ENCODE measurements at regions not wholly inside any gene's neighbourhood (a gene's known extent, or its start where the extent isn't known, plus 50 kb on each side); places are given as distances from the start of the nearest gene placed in this dataset.

DNA sequence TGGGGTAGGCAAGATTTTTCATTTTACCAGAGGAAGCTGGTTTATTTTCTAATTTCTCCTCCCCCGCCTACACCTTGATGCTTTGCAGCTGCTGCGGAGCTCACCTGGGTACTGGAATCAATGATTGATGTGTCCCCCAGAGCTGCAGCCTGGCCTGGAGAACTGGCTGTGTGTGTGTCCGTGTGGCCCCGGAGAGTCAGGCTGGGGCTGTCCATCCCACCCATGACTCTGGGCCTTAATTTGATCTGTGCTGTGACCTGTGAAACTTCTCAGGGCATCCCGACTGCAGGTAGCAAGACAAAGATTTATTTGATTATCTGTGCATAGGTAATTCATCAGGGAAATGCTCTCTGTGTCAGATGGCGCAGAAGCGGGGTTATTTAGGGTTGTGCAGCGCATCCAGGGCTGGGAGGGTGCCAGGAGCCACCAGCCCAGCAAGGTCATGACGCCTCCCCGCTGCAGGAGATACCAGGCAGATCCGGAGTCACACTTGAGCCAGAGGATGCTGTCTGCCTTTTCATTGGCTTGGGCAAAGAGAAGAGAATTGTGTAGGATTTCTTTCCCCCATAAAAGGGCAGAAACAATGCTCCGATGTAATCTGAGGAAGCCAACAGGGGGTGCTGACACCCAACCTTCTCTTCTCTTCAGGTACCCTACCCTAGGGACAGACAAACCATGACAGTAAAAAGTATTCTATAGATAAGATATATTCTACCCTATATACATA is 346.6 kb downstream of the TSHZ3 start:
- ChIA-PET CTCF (ENCODE audit: partially characterized antibody) (no interaction called here), POLR2A (ENCODE audit: partially characterized antibody) (no interaction called here)
- Mint-ChIP-seq H3K27ac (no peak overlapping the region), H3K36me3 (no peaks in the 10 kb centered on the region), H3K4me3 (no peak overlapping the region), H3K9me3 (peaks cover 0 to 8% (median under 1%) of the 10 kb centered on the region in 8 donors), H3K4me1 (no peaks in the 10 kb centered on the region), H3K27me3 (peaks cover 1 to 3% of the 10 kb centered on the region in 2 donors)
- Histone ChIP-seq H3K4me3 (ENCODE audit: low read length in 2 of 2) (no peak overlapping the region), H3K4me1 (ENCODE audit: insufficient read depth, low read length) (no peaks in the 10 kb centered on the region), H3K27ac (ENCODE audit: low read depth, low read length) (no peak overlapping the region), H3K36me3 (ENCODE audit: insufficient read depth, low read length) (no peaks in the 10 kb centered on the region), H3K9me3 (ENCODE audit: control insufficient read depth in 1 of 2, low read length in 2 of 2) (no peaks in the 10 kb centered on the region), H3K27me3 (ENCODE audit: insufficient read depth, low read length) (no peaks in the 10 kb centered on the region)
- intact Hi-C loops (cut with micrococcal nuclease) = no loop called here
- DNase-seq = no peak

DNA sequence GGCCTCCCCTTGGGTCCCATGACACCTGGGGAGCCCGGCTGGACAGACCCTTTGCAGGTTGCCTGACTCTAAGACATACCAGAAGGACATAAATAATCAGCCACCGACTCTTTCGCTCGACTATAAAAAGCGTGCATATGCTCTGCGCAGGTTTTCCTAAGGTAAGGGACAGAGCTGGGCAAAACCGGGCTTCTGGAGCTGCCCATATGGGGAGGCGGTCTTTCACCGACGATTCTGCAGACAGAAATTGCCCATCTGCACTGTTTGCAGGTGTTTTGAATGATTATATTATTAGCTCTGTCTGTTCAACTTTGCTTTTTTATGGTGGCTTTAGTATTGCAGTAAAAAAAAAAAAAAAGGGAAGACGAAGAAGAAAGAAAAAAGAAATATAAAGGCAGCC is 347.2 kb downstream of the TSHZ3 start:
- H3K9me3 ChIP-seq (ENCODE audit: control insufficient read depth in 1 of 2, low read length in 2 of 2) = no peaks in the 10 kb centered on the region
- ChIA-PET POLR2A (ENCODE audit: partially characterized antibody) (no interaction called here), CTCF (ENCODE audit: partially characterized antibody) (no interaction called here)
- H3K27ac ChIP-seq (ENCODE audit: low read depth, low read length) = no peak overlapping the region
- Mint-ChIP-seq H3K9me3 (peaks cover 0 to 7% (median under 1%) of the 10 kb centered on the region in 8 donors), H3K4me1 (no peaks in the 10 kb centered on the region), H3K4me3 (no peak overlapping the region), H3K27ac (no peak overlapping the region), H3K27me3 (peaks cover 1 to 3% of the 10 kb centered on the region in 2 donors), H3K36me3 (no peaks in the 10 kb centered on the region)
- H3K27me3 ChIP-seq (ENCODE audit: insufficient read depth, low read length) = no peaks in the 10 kb centered on the region
- no peak for DNase-seq
- no peaks in the 10 kb centered on the region for H3K4me1 ChIP-seq (ENCODE audit: insufficient read depth, low read length)
- intact Hi-C loops (cut with micrococcal nuclease) = no loop called here
- H3K4me3 ChIP-seq (ENCODE audit: low read length in 2 of 2) = no peak overlapping the region
- H3K36me3 ChIP-seq (ENCODE audit: insufficient read depth, low read length) = no peaks in the 10 kb centered on the region

DNA sequence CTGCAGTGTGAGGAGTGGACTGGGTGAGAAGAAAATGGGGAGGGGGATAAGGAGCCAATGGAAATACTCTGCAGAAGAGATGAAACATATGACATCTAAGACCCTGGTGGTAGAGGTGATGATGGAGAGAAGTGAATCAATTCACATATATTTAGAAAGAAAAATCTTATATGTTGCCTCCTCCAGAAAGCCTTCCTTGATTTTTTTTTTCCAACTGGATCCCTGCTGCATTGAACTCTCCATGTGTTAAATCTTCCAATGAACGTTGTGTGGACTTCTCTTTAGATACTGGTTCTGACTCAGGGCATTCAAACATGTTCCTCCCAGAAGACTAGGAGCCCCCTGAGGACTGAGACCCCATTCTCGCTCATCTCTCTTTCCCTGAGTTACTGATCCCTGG is 348.3 kb downstream of the TSHZ3 start:
- H3K27ac Mint-ChIP-seq = no peak overlapping the region
- Histone ChIP-seq H3K27ac (ENCODE audit: low read depth, low read length) (no peak overlapping the region), H3K36me3 (ENCODE audit: insufficient read depth, low read length) (no peaks in the 10 kb centered on the region), H3K27me3 (ENCODE audit: insufficient read depth, low read length) (no peaks in the 10 kb centered on the region), H3K4me1 (ENCODE audit: insufficient read depth, low read length) (no peaks in the 10 kb centered on the region), H3K9me3 (ENCODE audit: control insufficient read depth in 1 of 2, low read length in 2 of 2) (no peaks in the 10 kb centered on the region), H3K4me3 (ENCODE audit: low read length in 2 of 2) (no peak overlapping the region)
- POLR2A ChIA-PET (ENCODE audit: partially characterized antibody) = no interaction called here
- H3K36me3 Mint-ChIP-seq = no peaks in the 10 kb centered on the region
- peaks cover 0 to 7% (median under 1%) of the 10 kb centered on the region in 8 donors for H3K9me3 Mint-ChIP-seq
- no peak overlapping the region for H3K4me3 Mint-ChIP-seq
- CTCF ChIA-PET (ENCODE audit: partially characterized antibody) = no interaction called here
- intact Hi-C loops (cut with micrococcal nuclease) = no loop called here
- no peaks in the 10 kb centered on the region for H3K4me1 Mint-ChIP-seq
- peaks cover 1 to 3% of the 10 kb centered on the region in 2 donors for H3K27me3 Mint-ChIP-seq
- DNase-seq = no peak

- H3K36me3 ChIP-seq (ENCODE audit: insufficient read depth, low read length) = no peaks in the 10 kb centered on the region
- POLR2A ChIA-PET (ENCODE audit: partially characterized antibody) = no interaction called here
- H3K27me3 ChIP-seq (ENCODE audit: insufficient read depth, low read length) = no peaks in the 10 kb centered on the region
- Mint-ChIP-seq H3K27ac (no peak overlapping the region), H3K9me3 (peaks cover 0 to 4% (median 0%) of the 10 kb centered on the region in 8 donors), H3K27me3 (peaks cover 3% of the 10 kb centered on the region in 2 donors), H3K4me1 (no peaks in the 10 kb centered on the region), H3K4me3 (no peak overlapping the region), H3K36me3 (no peaks in the 10 kb centered on the region)
- no peaks in the 10 kb centered on the region for H3K9me3 ChIP-seq (ENCODE audit: control insufficient read depth in 1 of 2, low read length in 2 of 2)
- intact Hi-C loops (cut with micrococcal nuclease) = no loop called here
- DNase-seq = no peak
- no peaks in the 10 kb centered on the region for H3K4me1 ChIP-seq (ENCODE audit: insufficient read depth, low read length)
- H3K27ac ChIP-seq (ENCODE audit: low read depth, low read length) = no peak overlapping the region
- H3K4me3 ChIP-seq (ENCODE audit: low read length in 2 of 2) = no peak overlapping the region
- CTCF ChIA-PET (ENCODE audit: partially characterized antibody) = no interaction called here
These were observed 349.5 kb downstream of the TSHZ3 start for GRCh38 chr19:30999726-31000125.

GRCh38 chr19:30997222-30997621 is 352.0 kb downstream of the TSHZ3 start:
- Histone ChIP-seq H3K9me3 (ENCODE audit: control insufficient read depth in 1 of 2, low read length in 2 of 2) (no peaks in the 10 kb centered on the region), H3K36me3 (ENCODE audit: insufficient read depth, low read length) (no peaks in the 10 kb centered on the region), H3K27me3 (ENCODE audit: insufficient read depth, low read length) (no peaks in the 10 kb centered on the region), H3K4me3 (ENCODE audit: low read length in 2 of 2) (no peak overlapping the region), H3K27ac (ENCODE audit: low read depth, low read length) (no peak overlapping the region), H3K4me1 (ENCODE audit: insufficient read depth, low read length) (no peaks in the 10 kb centered on the region)
- Mint-ChIP-seq H3K27ac (no peak overlapping the region), H3K9me3 (peaks cover 0 to 4% (median 0%) of the 10 kb centered on the region in 8 donors), H3K4me1 (no peaks in the 10 kb centered on the region), H3K27me3 (peaks cover 5 to 6% of the 10 kb centered on the region in 2 donors), H3K36me3 (no peaks in the 10 kb centered on the region), H3K4me3 (no peak overlapping the region)
- ChIA-PET CTCF (ENCODE audit: partially characterized antibody) (no interaction called here), POLR2A (ENCODE audit: partially characterized antibody) (no interaction called here)
- intact Hi-C loops (cut with micrococcal nuclease) = no loop called here
- DNase-seq = no peak

GRCh38 chr19:30978639-30979038 is 370.6 kb downstream of the TSHZ3 start:
- H3K4me1 ChIP-seq (ENCODE audit: insufficient read depth, low read length) = no peaks in the 10 kb centered on the region
- Mint-ChIP-seq H3K4me3 (no peak overlapping the region), H3K27ac (no peak overlapping the region), H3K36me3 (no peaks in the 10 kb centered on the region), H3K4me1 (no peaks in the 10 kb centered on the region), H3K27me3 (peaks cover 0 to 3% of the 10 kb centered on the region in 2 donors), H3K9me3 (peaks cover 0 to 15% (median 6%) of the 10 kb centered on the region in 8 donors)
- DNase-seq = no peak
- no peak overlapping the region for H3K4me3 ChIP-seq (ENCODE audit: low read length in 2 of 2)
- no peaks in the 10 kb centered on the region for H3K36me3 ChIP-seq (ENCODE audit: insufficient read depth, low read length)
- H3K27ac ChIP-seq (ENCODE audit: low read depth, low read length) = no peak overlapping the region
- intact Hi-C loops (cut with micrococcal nuclease) = no loop called here
- no peaks in the 10 kb centered on the region for H3K27me3 ChIP-seq (ENCODE audit: insufficient read depth, low read length)
- POLR2A ChIA-PET (ENCODE audit: partially characterized antibody) = no interaction called here
- CTCF ChIA-PET (ENCODE audit: partially characterized antibody) = no interaction called here
- H3K9me3 ChIP-seq (ENCODE audit: control insufficient read depth in 1 of 2, low read length in 2 of 2) = peaks cover 0 to 7% of the 10 kb centered on the region in 2 donors

- Histone ChIP-seq H3K27me3 (ENCODE audit: insufficient read depth, low read length) (no peaks in the 10 kb centered on the region), H3K9me3 (ENCODE audit: control insufficient read depth in 1 of 2, low read length in 2 of 2) (no peaks in the 10 kb centered on the region), H3K4me3 (ENCODE audit: low read length in 2 of 2) (no peak overlapping the region), H3K4me1 (ENCODE audit: insufficient read depth, low read length) (no peaks in the 10 kb centered on the region), H3K36me3 (ENCODE audit: insufficient read depth, low read length) (no peaks in the 10 kb centered on the region), H3K27ac (ENCODE audit: low read depth, low read length) (no peak overlapping the region)
- Mint-ChIP-seq H3K27ac (no peak overlapping the region), H3K4me3 (no peak overlapping the region), H3K27me3 (peaks cover 4% of the 10 kb centered on the region in 2 donors), H3K9me3 (peaks cover 0 to 2% (median 0%) of the 10 kb centered on the region in 8 donors), H3K4me1 (no peaks in the 10 kb centered on the region), H3K36me3 (no peaks in the 10 kb centered on the region)
- ChIA-PET POLR2A (ENCODE audit: partially characterized antibody) (no interaction called here), CTCF (ENCODE audit: partially characterized antibody) (no interaction called here)
- no peak for DNase-seq
- intact Hi-C loops (cut with micrococcal nuclease) = no loop called here
These were observed 379.6 kb downstream of the TSHZ3 start for GRCh38 chr19:30969591-30969990.
